ENCODE measurements at regions not wholly inside any gene's neighbourhood (a gene's known extent, or its start where the extent isn't known, plus 50 kb on each side); places are given as distances from the start of the nearest gene placed in this dataset.
"Not testable (repeated sequence)": the region's sequence is repeated elsewhere in the genome, so short reads cannot be mapped to it uniquely, and the experiment has no call there.

GRCh38 chr10:9342885-9343570 lies 1288.5 kb downstream of the GATA3 start:
- intact Hi-C loops (cut with DNase I) = loop anchor here (5.0 kb wide), 1 partner anchor 1334 kb away; no protein-coding TSS in a partner anchor
- Histone ChIP-seq H3K36me3 (no peaks in the 10 kb centered on the region), H3K9me3 (no peaks in the 10 kb centered on the region), H3K4me3 (no peak overlapping the region), H3K27ac (no peak overlapping the region), H3K4me1 (replicated peaks) (no peaks in the 10 kb centered on the region), H3K27me3 (replicated peaks; ENCODE audit: insufficient read depth) (no peaks in the 10 kb centered on the region)
- TF ChIP-seq POLR2A (IDR thresholded peaks at IDR 0.05) (no peak), POLR2AphosphoS5 (IDR thresholded peaks at IDR 0.05) (no peak), CTCF (IDR thresholded peaks at IDR 0.05) (peak in 2 of 4 experiments; percentile 32 to 63)
- 40% methylated on average over 5 of the region's 5 CpGs for WGBS
- no peak for DNase-seq (ENCODE audit: low spot score)

GRCh38 chr10:9347933-9348332 lies 1293.4 kb downstream of the GATA3 start:
- intact Hi-C loops (cut with DNase I); DNase-seq (ENCODE audit: low spot score); H3K36me3 ChIP-seq; H3K4me1 ChIP-seq (replicated peaks); H3K4me3 ChIP-seq; H3K9me3 ChIP-seq; H3K27me3 ChIP-seq (replicated peaks; ENCODE audit: insufficient read depth); H3K27ac ChIP-seq: not testable (repeated sequence)
- 89% methylated on average over 3 of the region's 3 CpGs for WGBS

- Histone ChIP-seq H3K4me3 (no peak overlapping the region), H3K4me1 (replicated peaks) (no peaks in the 10 kb centered on the region), H3K27ac (no peak overlapping the region), H3K36me3 (no peaks in the 10 kb centered on the region), H3K27me3 (replicated peaks; ENCODE audit: insufficient read depth) (no peaks in the 10 kb centered on the region), H3K9me3 (no peaks in the 10 kb centered on the region)
- DNase-seq (ENCODE audit: low spot score) = no peak
- TF ChIP-seq POLR2A (IDR thresholded peaks at IDR 0.05) (no peak), POLR2AphosphoS5 (IDR thresholded peaks at IDR 0.05) (no peak), CTCF (IDR thresholded peaks at IDR 0.05) (no peak)
- intact Hi-C loops (cut with DNase I) = no loop called here
- WGBS = 44% methylated on average over 4 of the region's 4 CpGs
These were observed 1303.0 kb downstream of the GATA3 start for GRCh38 chr10:9357471-9357870.

- Histone ChIP-seq H3K9me3 (no peaks in the 10 kb centered on the region), H3K4me1 (replicated peaks) (no peaks in the 10 kb centered on the region), H3K36me3 (no peaks in the 10 kb centered on the region), H3K27ac (no peak overlapping the region), H3K4me3 (no peak overlapping the region), H3K27me3 (replicated peaks; ENCODE audit: insufficient read depth) (no peaks in the 10 kb centered on the region)
- no peak for DNase-seq (ENCODE audit: low spot score)
- no peak for TF ChIP-seq POLR2A (IDR thresholded peaks at IDR 0.05)
- no peak for TF ChIP-seq POLR2AphosphoS5 (IDR thresholded peaks at IDR 0.05)
- no peak for TF ChIP-seq CTCF (IDR thresholded peaks at IDR 0.05)
- intact Hi-C loops (cut with DNase I) = no loop called here
- 67% methylated on average over 5 of the region's 5 CpGs for WGBS
These were observed 1308.2 kb downstream of the GATA3 start for GRCh38 chr10:9362721-9363120.

GRCh38 chr10:9379183-9379582 lies 1324.7 kb downstream of the GATA3 start:
- H3K4me3 ChIP-seq = no peak overlapping the region
- intact Hi-C loops (cut with DNase I) = no loop called here
- no peaks in the 10 kb centered on the region for H3K27me3 ChIP-seq (replicated peaks; ENCODE audit: insufficient read depth)
- H3K36me3 ChIP-seq = no peaks in the 10 kb centered on the region
- no peaks in the 10 kb centered on the region for H3K9me3 ChIP-seq
- DNase-seq (ENCODE audit: low spot score) = no peak
- 79% methylated on average over 15 of the region's 15 CpGs for WGBS
- H3K4me1 ChIP-seq (replicated peaks) = no peaks in the 10 kb centered on the region
- no peak for TF ChIP-seq POLR2A (IDR thresholded peaks at IDR 0.05)
- TF ChIP-seq POLR2AphosphoS5 (IDR thresholded peaks at IDR 0.05) = no peak
- TF ChIP-seq CTCF (IDR thresholded peaks at IDR 0.05) = no peak
- H3K27ac ChIP-seq = no peak overlapping the region
